Spleen (tissue), 7 donors: ENCODE measurements at regions not wholly inside any gene's neighbourhood (a gene's known extent, or its start where the extent isn't known, plus 50 kb on each side); places are given as distances from the start of the nearest gene placed in this dataset.

ENCODE experiments used
- POLR2AphosphoS5 ChIP-seq, 3 donors: sonication (generic); formaldehyde crosslinking; IDR thresholded peaks; one replicate each; pipeline ENCODE4 v1.5.1; 2017; ENCODE audit warnings: antibody characterized with exemption in 3 of 3
- TF ChIP-seq, protein P1 (sequence below), 11 experiments: fragments of 200-600 bp in 7 of 11; fragments of 450-650 bp in 4 of 11; sonication (generic) in 4 of 11; IDR thresholded peaks in 8 of 11; conservative IDR thresholded peaks in 3 of 11; 1 replicate in 7 of 11; 2 replicates in 4 of 11; pipeline versions ENCODE4 v1.4.0 to v1.8.0; 2016 to 2021; ENCODE audit warnings: antibody characterized with exemption in 11 of 11, inconsistent platforms in 4 of 11, mild to moderate bottlenecking in 1 of 11
- donor health status: DM: no; HTN: no; CAD: no; lungs with moderate emphysema.
- donor health status: DM: no; HTN: no; CAD: no.
- donor health status: DM: no; HTN: no; CAD: no.

DNA sequence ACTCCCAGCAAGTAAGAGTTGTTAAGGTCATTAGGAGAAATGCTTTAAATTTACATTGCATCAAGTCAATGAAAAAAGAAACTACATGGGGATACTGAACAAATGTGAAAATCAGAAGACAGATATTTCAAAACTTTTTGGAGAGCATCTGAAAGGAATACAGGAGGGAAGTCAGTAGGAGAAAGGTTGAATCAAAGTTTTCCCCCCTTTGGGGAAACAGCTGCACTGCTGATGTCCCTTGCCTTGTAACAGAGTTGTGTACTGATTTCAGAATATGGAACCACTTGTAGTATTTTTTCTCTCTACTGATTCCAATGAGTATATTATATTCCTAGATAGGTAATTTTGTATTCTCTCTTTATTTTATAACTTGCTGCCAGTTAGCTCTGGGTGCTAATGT, 592.5 kb upstream of the ZEB2 start:
- no peak for TF ChIP-seq POLR2AphosphoS5 (IDR thresholded peaks at IDR 0.05)
- TF ChIP-seq, protein P1, sequence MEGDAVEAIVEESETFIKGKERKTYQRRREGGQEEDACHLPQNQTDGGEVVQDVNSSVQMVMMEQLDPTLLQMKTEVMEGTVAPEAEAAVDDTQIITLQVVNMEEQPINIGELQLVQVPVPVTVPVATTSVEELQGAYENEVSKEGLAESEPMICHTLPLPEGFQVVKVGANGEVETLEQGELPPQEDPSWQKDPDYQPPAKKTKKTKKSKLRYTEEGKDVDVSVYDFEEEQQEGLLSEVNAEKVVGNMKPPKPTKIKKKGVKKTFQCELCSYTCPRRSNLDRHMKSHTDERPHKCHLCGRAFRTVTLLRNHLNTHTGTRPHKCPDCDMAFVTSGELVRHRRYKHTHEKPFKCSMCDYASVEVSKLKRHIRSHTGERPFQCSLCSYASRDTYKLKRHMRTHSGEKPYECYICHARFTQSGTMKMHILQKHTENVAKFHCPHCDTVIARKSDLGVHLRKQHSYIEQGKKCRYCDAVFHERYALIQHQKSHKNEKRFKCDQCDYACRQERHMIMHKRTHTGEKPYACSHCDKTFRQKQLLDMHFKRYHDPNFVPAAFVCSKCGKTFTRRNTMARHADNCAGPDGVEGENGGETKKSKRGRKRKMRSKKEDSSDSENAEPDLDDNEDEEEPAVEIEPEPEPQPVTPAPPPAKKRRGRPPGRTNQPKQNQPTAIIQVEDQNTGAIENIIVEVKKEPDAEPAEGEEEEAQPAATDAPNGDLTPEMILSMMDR (IDR thresholded peaks at IDR 0.05 in 8 of 11, conservative IDR thresholded peaks at IDR 0.05 in 3 of 11): no peak
